HG02588 (cell line): ENCODE measurements at regions not wholly inside any gene's neighbourhood (a gene's known extent, or its start where the extent isn't known, plus 50 kb on each side); places are given as distances from the start of the nearest gene placed in this dataset.

Experiments
- ATAC-seq: cut with Tn5 transposase; IDR thresholded peaks from one replicate; pipeline ENCODE4 v1.9.1; 2021; ENCODE audit warnings: mild to moderate bottlenecking, moderate library complexity; ENCODE audit not compliant: unreplicated experiment

- ATAC-seq, result no peak
Measured at GRCh38 chr15:47988564-47988963, 132.2 kb upstream of the SLC24A5 start.

- no peak for ATAC-seq
Measured at GRCh38 chr15:47990821-47991220, 130.0 kb upstream of the SLC24A5 start.

GRCh38 chr15:47991357-47991756 lies 129.4 kb upstream of the SLC24A5 start:
- ATAC-seq, result no peak

GRCh38 chr15:47993051-47993450 lies 127.7 kb upstream of the SLC24A5 start:
- ATAC-seq, result no peak

GRCh38 chr15:47997195-47998080 lies 123.4 kb upstream of the SLC24A5 start:
- no peak for ATAC-seq

- ATAC-seq, result no peak
Measured at GRCh38 chr15:47998619-47999019, 122.2 kb upstream of the SLC24A5 start.

GRCh38 chr15:48001393-48002039 lies 119.3 kb upstream of the SLC24A5 start:
- peak; percentile 92 for ATAC-seq

- ATAC-seq, result no peak
Measured at GRCh38 chr15:48002767-48003166, 118.0 kb upstream of the SLC24A5 start.

- no peak for ATAC-seq
Measured at GRCh38 chr15:48003441-48003840, 117.3 kb upstream of the SLC24A5 start.

GRCh38 chr15:48005077-48005476 lies 115.7 kb upstream of the SLC24A5 start:
- ATAC-seq, result no peak

GRCh38 chr15:48006031-48006511 lies 114.7 kb upstream of the SLC24A5 start:
- no peak for ATAC-seq

GRCh38 chr15:48010316-48010715 lies 110.5 kb upstream of the SLC24A5 start:
- no peak for ATAC-seq

- no peak for ATAC-seq
Measured at GRCh38 chr15:48012191-48012590, 108.6 kb upstream of the SLC24A5 start.

GRCh38 chr15:48016865-48017264 lies 103.9 kb upstream of the SLC24A5 start:
- ATAC-seq, result no peak

GRCh38 chr15:48017747-48018146 lies 103.0 kb upstream of the SLC24A5 start:
- no peak for ATAC-seq

- ATAC-seq, result no peak
Measured at GRCh38 chr15:48020166-48020565, 100.6 kb upstream of the SLC24A5 start.

- ATAC-seq, result no peak
Measured at GRCh38 chr15:48021336-48022086, 99.3 kb upstream of the SLC24A5 start.

- no peak for ATAC-seq
Measured at GRCh38 chr15:48025118-48025517, 95.7 kb upstream of the SLC24A5 start.

GRCh38 chr15:48028712-48029111 lies 92.1 kb upstream of the SLC24A5 start:
- ATAC-seq, result no peak

GRCh38 chr15:48029642-48030041 lies 91.1 kb upstream of the SLC24A5 start:
- no peak for ATAC-seq

- ATAC-seq, result no peak
Measured at GRCh38 chr15:48031466-48031865, 89.3 kb upstream of the SLC24A5 start.
